CD4-positive, alpha-beta T cell treated with Interleukin-6 at 100 ng/mL for 8 hours (primary cell): ENCODE measurements at regions not wholly inside any gene's neighbourhood (a gene's known extent, or its start where the extent isn't known, plus 50 kb on each side); places are given as distances from the start of the nearest gene placed in this dataset.
"Not testable (repeated sequence)": the region's sequence is repeated elsewhere in the genome, so short reads cannot be mapped to it uniquely, and the experiment has no call there.

Experiments
- DNase-seq: peaks from one replicate; pipeline ENCODE4 v3.0.0-alpha.2; 2020; ENCODE audit warnings: mixed read lengths, low spot score

DNA sequence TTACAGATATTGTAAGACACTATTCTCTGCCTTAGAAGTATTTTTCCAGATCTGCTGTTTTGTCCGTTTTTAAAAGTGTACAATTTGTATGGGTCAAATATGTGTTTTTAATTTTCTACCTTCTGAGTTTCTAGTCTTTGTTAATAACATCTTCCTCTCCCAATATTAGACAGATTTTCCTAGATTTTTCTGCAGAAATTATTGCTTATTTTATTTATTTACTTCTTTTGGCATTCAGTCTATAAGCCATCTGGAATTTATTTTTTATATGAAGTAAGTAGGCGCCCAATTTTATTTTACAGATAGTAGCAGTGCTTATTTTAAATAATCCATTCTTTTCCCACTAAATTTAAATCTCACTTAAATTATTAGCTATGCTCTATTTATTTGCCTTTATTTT is 103.1 kb upstream of the PLEKHG1 start:
- no peak for DNase-seq

DNA sequence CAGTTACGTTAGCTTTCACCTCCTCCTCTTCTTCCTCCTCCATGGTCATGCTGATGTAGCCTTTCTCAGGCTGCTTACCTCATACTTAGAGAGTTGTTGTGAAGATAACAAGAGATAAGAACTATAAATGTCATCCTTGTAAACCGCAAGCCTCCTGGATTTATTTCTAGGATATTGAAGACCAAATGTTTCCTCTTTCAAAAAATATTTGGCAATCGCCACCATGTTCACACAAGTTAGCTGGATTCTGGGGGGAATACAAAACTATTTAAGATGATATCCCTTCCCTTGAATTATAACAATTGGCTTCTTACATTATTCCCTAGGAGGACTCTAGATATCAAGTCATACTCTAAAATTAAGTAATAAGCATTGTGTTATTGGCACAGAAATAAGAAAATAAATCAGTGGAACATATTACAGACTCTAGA is 99.8 kb upstream of the PLEKHG1 start:
- no peak for DNase-seq

DNA sequence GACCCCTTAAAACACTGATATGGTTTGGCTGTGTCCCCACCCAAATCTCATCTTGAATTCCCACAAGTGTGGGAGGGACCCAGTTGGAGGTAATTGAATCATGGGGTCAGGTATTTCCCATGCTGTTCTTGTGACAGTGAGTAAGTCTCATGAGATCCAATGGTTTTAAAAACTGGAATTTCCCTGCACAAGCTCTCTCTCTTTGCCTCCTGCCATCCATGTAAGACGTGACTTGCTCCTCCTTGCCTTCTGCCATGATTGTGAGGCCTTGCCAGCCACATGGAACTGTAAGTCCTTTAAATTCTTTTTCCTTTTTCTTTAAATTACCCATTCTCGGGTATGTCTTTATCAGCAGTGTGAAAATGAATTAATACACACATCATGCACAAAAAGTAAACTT is 99.1 kb upstream of the PLEKHG1 start:
- DNase-seq = not testable (repeated sequence)

DNA sequence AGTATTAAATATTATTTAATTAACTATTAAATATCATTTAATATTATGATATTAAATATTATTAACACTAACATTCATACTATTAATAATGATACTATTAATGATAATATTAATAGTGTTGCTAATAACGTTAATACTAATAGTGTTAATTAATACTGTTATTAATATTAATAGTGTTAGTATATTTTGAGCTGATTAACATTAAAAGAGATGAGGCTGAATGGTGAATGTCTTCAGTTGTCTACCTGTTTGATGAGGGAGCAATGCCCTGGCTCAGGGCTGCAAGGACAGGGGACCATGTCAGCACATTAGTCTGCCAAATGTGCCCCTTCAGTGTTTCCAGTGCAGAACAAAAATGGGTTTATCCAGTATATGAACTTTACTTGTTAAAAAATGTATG is 96.6 kb upstream of the PLEKHG1 start:
- no peak for DNase-seq

DNA sequence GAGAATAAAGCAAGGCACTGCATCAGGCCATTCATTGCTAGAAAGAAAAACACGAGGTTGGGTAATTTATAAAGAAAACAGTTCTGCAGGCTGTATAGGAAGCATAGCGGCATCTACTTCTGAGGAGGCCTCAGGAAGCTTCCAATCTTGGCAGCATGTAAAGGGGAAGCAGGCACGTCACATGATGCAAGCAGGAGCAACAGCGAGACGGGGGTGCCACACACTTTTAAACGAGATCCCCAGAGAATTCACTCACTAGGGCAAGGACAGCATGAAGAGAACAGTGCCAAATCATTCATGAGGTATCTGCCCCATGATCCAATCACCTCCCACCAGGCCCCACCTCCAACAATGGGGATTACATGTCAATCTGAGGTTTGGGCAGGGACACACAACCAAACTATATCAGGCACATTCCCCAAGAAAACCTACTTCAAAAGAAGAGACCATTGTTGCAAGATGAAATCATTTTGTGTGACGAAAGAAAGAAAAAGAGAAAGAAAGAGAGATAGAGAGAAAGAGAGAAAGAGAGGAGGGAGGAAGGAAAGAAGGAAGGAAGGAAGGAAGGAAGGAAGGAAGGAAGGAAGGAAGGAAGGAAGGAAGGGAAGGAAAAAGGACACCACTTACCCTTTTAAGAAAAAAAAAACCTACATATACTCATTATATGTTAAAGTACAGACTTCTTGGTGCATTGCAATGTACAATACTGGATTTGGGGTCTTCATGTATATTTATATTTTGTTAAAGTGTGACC is 95.9 kb upstream of the PLEKHG1 start:
- DNase-seq = no peak

DNA sequence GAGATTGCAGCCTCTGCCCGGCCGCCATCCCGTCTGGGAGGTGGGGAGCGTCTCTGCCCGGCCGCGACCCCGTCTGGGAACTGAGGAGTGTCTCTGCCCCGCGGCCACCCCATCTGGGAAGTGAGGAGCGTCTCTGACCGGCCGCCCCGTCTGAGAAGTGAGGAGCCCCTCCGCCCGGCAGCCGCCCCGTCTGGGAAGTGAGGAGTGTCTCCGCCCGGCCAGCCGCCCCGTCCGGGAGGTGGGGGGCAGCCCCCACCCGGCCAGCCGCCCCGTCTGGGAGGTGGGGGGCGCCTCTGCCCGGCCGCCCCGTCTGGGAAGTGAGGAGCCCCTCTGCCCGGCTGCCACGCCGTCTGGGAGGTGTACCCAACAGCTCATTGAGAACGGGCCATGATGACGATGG is 92.3 kb upstream of the PLEKHG1 start:
- not testable (repeated sequence) for DNase-seq

DNA sequence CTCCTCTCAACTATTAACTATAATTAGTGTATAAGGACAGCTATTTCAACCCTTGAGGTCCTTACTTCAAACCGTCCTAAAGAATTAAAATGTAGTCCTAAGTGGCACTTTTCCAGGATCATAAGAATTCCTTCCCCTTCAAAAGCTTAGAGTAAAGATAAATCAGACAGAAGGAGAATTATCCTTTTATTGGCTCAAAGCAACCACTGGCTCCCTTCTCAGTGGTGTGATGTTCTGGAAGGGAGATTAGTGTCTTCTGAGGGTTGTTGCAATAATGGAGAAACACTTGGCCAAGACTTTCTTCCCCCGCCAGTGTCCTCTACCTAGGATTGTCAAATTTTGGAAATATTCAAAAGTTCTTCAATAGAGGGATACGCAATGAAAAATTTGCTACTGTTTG is 89.1 kb upstream of the PLEKHG1 start:
- no peak for DNase-seq

DNA sequence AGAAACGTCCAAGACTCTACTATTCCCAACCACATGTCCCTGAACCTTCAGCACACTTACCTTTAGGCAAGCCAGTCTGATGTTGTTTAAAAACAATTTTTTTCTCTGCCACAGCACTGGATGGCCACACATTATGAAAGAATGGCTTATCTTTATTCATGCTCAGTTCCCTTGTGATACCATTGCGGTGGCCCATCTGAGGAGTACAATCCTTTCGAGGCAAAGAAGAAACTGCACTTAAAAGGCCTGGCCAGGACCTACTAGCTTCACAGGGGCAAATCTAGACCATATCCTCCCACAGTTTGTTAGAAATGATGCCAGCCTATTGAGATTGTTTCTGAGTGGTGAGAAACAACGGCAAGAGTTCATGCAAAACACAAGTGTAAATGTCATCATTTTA is 88.4 kb upstream of the PLEKHG1 start:
- no peak for DNase-seq

DNA sequence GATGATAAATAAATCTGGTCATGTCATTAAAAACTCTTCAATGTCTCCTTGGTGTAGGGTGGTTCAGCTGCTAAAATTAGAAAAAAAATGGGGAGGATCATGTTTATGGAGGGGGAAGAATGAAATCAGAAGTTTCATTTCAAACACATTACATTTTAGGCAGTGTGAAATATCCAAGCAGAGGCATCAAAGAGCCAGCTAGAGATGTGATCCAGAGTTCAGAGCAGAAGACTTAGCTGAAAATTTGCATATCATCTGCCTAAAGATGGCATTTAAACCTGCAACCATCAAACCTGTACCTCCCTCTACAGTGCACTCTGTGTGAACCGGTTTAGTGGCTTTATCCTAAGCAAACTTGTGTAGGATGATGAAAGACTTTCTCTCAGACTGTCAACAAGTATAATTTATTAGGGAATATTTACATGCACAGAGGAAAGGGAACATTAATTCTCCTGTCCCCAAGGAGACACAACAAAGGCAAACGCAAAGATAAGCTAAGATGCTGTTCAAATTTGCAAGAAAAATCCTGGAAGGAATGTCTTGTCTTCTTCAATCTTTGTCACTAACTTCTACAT is 84.8 kb upstream of the PLEKHG1 start:
- no peak for DNase-seq

DNA sequence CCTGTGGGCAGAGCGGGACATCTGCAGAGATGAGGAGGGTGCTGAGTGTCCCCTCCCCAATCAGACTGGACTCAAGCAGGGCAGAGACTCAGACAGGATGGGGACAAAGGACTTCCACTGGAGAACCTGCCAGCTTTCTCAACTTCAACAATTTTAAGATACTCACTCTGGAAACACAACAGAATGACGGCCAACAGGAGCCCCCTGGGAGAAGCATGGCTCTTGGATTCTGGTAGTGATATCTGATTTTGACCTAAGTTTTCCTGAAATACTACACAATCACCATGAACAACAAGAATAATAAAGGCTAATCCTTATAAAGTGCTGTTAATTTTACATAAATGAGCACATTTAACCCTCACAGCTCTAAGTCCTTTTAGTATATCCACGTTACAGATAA is 83.5 kb upstream of the PLEKHG1 start:
- DNase-seq = no peak

DNA sequence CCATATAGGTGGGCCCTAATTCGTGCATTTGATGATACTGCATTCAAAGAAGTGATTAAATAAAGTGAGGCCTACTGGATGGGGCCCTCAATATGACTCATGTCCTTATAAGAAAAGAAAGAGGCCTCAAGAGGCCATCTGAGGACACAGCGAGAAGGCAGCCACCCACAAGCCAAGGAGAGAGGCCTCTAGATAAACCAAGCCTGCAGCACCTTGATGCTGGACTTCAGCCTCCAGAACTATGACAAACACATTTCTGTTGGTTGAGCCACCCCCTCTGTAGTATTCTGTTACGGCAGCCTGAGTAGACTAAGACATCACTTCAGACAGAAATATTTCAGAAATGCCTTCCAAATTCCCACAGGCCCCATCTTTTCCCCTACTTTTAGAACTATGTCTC is 82.5 kb upstream of the PLEKHG1 start:
- no peak for DNase-seq

DNA sequence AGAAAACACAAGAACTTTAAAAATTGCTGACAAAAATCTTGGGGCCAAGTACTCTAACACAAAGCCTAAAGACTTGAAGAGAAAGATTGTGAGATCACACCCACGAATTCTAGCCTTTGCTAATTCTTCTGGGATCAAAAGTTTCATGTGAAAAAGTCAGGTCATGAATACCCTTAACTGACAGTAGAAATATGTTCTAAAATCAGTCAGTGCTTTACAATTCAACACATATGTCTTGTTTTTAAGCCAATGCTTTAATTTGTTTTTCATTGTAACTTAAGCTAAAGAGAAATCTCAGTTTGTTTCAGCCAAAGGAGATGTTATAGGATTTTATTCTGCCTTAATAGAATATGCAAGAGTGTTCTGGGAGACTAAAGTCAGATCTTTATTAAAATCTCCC is 78.2 kb upstream of the PLEKHG1 start:
- DNase-seq = no peak

DNA sequence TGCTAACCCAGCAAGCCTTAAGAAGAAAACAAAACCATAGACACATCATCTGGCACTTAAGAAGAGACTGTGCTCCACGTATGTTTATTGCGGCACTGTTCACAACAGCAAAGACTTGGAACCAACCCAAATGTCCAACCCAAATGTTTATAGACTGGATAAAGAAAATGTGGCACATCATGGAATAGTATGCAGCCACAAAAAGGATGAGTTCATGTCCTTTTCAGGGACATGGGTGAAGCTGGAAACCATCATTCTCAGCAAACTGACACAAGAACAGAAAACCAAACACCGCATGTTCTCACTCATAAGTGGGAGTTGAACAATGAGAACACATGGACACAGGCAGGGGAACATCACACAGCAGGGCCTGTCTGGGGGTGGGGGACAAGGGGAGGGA is 76.5 kb upstream of the PLEKHG1 start:
- not testable (repeated sequence) for DNase-seq

DNA sequence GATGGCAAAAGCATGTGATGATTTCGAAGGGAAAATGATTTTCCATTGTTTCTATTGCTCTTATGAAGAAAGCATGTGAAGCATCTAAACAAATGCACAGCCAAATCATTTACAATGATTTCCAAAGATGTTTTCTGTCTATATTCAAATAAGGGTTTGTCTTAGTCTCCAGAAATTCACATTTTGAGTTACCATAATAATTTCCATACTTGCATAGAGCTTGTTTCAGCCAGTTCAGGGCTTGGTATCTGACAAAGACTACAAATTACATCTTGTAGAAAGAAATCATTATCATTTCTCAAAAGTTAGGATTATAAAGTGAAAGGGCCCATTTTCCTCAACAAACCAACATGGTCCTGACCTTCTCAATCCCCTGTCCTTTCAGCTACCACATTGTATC is 74.4 kb upstream of the PLEKHG1 start:
- DNase-seq = no peak

DNA sequence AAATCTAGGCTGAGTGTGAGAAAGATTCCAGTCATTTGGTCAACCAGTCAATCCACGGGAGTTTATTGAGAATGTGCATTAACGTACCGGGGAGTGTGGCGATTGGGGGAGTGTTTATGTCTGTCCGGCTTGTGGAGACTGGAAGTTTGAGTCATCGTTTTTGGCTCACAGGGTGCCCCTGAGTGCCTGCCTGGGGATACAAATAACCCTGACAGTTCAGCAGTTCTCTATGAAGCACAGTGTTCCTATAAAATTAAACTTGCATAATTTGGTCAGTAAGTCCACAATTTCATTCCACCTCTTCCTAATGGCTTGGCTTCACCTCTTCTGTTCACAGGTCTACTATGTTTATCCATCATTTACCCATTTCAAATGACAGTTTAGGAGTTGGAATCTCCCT is 72.6 kb upstream of the PLEKHG1 start:
- DNase-seq = no peak

DNA sequence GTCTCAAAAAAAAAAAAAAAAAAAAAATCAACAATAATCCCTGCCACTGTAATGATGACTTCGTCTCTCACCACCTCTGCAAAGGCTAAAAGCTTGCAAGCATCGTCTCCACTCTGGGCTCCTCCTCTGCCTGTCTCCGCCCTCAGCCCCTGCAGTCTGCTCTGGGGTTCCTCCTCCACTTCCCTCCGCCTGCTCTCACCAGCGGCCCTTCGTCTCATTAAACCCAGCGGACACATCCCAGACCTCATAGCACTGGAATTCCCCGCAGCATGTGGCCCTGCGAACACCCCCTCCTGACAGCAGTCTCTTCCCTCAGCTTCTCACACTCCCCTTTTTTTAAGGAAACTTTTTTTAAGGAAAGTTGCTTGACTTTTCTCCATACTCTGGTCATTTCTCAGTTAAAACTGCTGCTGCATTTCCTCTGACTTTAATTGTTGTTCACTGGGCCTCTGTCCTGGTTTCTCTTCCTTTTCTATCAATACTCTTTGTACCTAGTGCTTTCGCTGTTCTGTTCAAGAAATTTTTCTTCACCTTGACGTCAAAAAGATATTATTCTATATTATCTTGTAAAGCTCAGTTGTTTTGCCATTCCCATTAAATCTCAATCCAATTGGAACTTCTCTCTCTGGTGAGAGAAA is 70.9 kb upstream of the PLEKHG1 start:
- DNase-seq = no peak

DNA sequence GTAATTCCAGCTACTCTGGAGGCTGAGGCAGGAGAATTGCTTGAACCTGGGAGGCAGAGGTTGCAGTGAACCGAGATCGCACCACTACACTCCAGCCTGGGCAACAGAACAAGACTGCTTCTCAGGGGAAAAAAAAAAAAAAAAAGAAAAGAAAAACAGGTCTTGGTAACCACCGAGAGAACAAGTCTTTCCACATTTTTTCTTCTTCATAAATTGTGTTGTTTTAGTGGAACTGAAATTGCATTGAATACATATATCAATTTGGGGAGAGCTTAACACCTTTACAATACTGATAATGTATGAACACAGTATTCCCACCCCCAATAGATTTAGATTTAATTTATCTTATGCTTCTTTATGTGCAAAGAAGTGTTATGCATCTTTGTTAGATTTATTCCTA is 70.0 kb upstream of the PLEKHG1 start:
- DNase-seq = no peak

DNA sequence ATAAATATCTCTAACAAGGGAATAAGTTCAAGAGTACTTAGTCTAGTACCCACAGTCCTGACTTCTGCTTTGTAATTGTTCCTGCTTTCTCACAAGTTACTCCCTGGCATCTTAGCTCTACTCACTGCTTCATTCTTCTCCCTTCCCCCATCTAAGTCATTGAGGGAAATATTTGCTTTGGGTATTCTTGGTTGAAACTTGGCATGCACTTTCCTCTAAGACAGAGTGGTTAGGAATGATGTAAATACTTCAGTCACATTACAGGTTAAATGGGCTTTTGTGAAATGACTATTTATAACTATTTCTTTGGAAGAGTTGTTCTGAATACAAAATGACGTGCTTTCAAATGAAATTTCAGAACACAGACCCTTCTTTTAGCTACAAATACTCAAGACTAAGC is 67.7 kb upstream of the PLEKHG1 start:
- no peak for DNase-seq

DNA sequence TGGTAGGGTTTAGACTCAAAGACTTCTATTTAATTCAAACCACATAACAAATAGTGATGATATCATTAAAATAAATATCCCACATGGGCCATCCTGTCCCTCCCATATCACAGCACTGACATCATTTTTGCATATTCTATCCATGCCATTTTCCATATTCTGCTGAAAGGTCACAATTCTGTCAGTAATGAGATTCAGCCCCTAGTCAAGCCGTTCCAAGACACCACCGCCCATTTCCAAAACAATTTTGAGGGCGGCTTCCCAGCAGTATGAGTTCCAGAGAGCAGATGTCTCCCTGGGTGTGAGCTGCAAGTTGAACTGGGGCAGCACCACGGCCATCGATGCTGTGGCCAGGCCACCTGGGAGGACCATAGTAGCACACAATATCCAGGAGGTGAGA is 65.1 kb upstream of the PLEKHG1 start:
- no peak for DNase-seq

DNA sequence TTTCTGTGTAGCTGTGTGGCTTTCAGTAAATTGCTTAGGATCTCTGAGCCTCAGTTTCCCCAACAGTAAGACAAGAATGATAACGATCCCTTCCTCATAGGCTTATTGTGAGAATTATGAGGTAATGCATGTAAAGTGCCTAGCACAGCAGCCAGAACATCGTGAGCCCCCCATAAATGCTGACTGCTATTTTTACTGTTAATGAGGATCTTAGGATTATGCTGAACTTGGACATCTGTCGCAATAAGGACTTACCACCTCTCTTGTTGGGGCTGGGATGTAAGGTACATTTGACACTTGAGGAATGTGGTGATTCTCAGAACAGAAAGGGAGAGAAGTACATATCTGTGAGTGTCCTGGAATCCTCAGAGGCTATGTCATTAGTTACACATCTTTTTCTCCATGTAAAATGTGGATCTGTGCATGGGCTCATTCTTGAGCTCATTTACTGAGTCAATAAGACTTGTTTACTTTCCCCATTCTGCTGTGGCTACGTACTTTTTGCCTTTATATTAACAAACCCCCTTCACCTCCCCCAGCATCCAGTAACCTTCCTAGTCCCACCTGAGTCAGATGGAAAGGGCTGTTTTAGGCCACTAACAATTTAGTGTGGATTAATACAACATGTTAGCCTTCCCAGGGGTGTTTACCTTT is 64.4 kb upstream of the PLEKHG1 start:
- no peak for DNase-seq

DNA sequence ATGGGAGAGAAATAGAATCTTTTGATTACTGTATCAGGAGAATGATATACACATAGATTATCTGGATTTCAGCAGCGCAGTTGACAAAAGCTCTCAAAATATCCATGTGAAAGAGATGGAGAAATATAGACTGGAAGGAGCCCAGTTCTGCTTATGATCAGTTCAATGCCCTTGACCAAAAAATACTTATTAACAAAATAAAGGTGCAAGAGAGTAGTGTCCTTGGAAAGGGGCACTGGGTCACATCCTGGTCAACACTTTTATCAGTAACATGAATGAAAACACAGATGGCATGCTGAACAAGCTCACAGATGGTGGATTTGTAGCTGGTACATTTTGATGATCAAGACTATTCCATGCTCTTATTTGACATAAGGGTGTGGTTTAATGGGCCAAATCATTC is 63.9 kb upstream of the PLEKHG1 start:
- DNase-seq = no peak

DNA sequence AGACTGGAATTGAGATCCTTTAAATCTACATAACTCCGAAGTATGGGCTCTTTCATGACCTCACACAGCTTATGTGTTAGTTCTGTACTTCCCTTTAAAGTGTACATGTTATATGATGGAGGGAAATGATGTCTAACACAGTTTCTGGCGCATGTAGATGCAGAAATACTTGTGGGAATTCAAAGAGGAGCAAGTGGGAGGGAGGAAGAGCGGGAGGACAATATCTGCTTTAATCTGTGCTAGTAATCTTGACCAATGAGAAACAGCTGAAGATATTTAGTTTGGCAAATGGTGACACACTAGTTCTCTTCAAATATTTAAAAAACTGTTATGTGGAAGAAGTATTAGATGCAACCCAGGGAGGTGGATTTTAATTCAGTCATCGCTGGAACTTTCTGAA is 62.9 kb upstream of the PLEKHG1 start:
- DNase-seq = no peak

DNA sequence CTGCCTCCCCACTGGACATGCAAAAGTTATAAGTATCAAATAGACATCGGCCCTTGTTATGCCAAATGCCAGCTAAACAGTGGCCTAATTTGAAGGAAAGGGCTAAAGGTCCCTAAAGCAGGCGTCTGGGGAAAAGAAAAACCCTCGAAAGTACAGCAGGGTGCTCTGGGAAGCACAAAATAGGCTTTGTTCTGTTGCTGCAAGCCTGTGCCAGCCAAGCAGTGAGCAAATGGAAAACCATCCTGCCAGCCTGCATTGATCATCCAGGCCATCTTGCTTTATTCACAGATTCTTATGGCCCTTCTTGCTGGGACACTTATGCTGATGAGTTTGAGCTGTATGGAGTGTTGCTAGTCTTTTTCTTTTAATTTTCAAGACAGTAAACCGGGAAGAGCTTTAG is 62.2 kb upstream of the PLEKHG1 start:
- DNase-seq = no peak
